ENCODE measurements at regions not wholly inside any gene's neighbourhood (a gene's known extent, or its start where the extent isn't known, plus 50 kb on each side); places are given as distances from the start of the nearest gene placed in this dataset.

- TF ChIP-seq POLR2AphosphoS5 (IDR thresholded peaks at IDR 0.05), result no peak
- no peak for TF ChIP-seq POLR2A (IDR thresholded peaks at IDR 0.05)
- TF ChIP-seq CTCF (IDR thresholded peaks at IDR 0.05), result no peak
Observed at GRCh38 chr1:219071209-219071608, 102.5 kb upstream of the LYPLAL1 start.
